Right lobe of liver (tissue), 4 donors: ENCODE measurements at regions not wholly inside any gene's neighbourhood (a gene's known extent, or its start where the extent isn't known, plus 50 kb on each side); places are given as distances from the start of the nearest gene placed in this dataset.

Source experiments
- CTCF ChIP-seq, 4 donors: fragments of 200-600 bp in 3 of 4; fragments of 450-650 bp in 1 of 4; IDR thresholded peaks; one replicate each; pipeline versions ENCODE4 v1.5.1 to v1.8.0; 2016 to 2022; ENCODE audit warnings: antibody characterized with exemption in 4 of 4, mild to moderate bottlenecking in 2 of 4
- POLR2A ChIP-seq: fragments of 450-650 bp; IDR thresholded peaks from one replicate; pipeline ENCODE4 v1.6.1; 2017; ENCODE audit warnings: antibody characterized with exemption, mild to moderate bottlenecking
- donor health status: DM: no; HTN: no; CAD: no.
- donor health status: DM: no; HTN: no; CAD: no.
- donor health status: DM: no; HTN: yes; CAD: no.

GRCh38 chr6:74073999-74074398, 378.0 kb downstream of the CD109 start:
- TF ChIP-seq CTCF (IDR thresholded peaks at IDR 0.05) (no peak), POLR2A (no peak)
